GM12892 (cell line): ENCODE measurements at regions not wholly inside any gene's neighbourhood (a gene's known extent, or its start where the extent isn't known, plus 50 kb on each side); places are given as distances from the start of the nearest gene placed in this dataset.

Experiments used
- DNase-seq: peaks from one replicate; pipeline ENCODE4 v3.0.0; 2011; ENCODE audit not compliant: insufficient read length
- FAIRE-seq: peaks from 2 replicates; lab custom pipeline; 2011; peaks lifted over from hg19 to GRCh38; lab: Jason Lieb, UNC
- POLR2A ChIP-seq: IDR thresholded peaks from 2 replicates; pipeline ENCODE4 v1.6.1; 2011; ENCODE audit warnings: low read depth, low read length, control low read depth
- POLR2AphosphoS5 ChIP-seq: IDR thresholded peaks from 2 replicates; pipeline ENCODE4 v1.6.1; 2011; ENCODE audit warnings: low read depth, low read length, control low read depth
- TAF1 ChIP-seq: IDR thresholded peaks from 2 replicates; pipeline ENCODE4 v1.6.1; 2011; ENCODE audit warnings: low read depth, mild to moderate bottlenecking, control low read depth, low read length, borderline replicate concordance

GRCh38 chr4:104942990-104943743 lies 203.5 kb upstream of the TET2 start:
- no peak for DNase-seq
- TF ChIP-seq POLR2AphosphoS5 = no peak
- no peak for TF ChIP-seq POLR2A
- no peak for TF ChIP-seq TAF1
- FAIRE-seq = no peak

DNA sequence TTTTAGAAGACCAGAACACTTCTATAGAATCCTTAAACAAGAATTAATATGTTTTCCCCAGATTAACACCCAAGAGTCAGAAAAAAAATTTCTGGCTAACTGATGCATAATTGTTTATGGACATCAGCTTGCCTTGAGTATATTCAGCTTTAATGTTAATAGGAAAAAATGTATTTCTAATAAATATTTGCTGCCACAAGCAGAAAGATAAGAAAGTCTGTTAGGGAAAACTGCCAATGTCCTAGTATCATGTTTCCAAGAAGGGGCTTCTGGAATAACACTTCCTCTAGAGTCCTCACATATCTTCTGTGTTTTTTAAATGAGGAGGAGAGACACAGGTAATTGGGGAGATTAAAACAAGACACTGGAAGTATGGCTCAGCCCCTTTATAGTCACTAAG lies 202.1 kb upstream of the TET2 start:
- TF ChIP-seq TAF1 (no peak), POLR2A (no peak), POLR2AphosphoS5 (no peak)
- DNase-seq (no peak), FAIRE-seq (no peak)

- DNase-seq = no peak
- FAIRE-seq = no peak
- TF ChIP-seq POLR2AphosphoS5 (no peak), POLR2A (no peak), TAF1 (no peak)
Observed at GRCh38 chr4:104964410-104965175, 182.1 kb upstream of the TET2 start.

- FAIRE-seq (peak; percentile 94), DNase-seq (peak; percentile 11)
- TF ChIP-seq POLR2AphosphoS5 (no peak), TAF1 (no peak), POLR2A (no peak)
Observed at GRCh38 chr4:104966349-104967033, 180.2 kb upstream of the TET2 start.

DNA sequence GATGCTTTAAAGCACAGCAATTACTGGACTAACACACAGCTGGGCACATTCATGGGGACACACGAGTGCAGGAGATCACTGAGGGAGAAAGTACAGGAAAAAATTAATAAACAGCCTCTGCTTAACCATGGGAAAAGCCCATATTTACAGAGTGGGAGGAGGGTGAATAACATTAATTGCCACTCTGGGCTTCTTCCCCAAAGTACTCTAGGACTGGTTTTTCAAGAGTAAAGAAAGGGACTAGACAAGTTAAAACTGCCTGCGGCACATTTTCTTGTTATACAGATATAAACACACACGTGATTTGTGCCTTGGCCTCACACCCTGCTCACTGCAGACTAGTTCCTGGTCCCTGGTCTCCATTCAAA lies 179.7 kb upstream of the TET2 start:
- TF ChIP-seq POLR2A (no peak), TAF1 (no peak), POLR2AphosphoS5 (no peak)
- FAIRE-seq = peak; percentile 56
- DNase-seq = no peak

DNA sequence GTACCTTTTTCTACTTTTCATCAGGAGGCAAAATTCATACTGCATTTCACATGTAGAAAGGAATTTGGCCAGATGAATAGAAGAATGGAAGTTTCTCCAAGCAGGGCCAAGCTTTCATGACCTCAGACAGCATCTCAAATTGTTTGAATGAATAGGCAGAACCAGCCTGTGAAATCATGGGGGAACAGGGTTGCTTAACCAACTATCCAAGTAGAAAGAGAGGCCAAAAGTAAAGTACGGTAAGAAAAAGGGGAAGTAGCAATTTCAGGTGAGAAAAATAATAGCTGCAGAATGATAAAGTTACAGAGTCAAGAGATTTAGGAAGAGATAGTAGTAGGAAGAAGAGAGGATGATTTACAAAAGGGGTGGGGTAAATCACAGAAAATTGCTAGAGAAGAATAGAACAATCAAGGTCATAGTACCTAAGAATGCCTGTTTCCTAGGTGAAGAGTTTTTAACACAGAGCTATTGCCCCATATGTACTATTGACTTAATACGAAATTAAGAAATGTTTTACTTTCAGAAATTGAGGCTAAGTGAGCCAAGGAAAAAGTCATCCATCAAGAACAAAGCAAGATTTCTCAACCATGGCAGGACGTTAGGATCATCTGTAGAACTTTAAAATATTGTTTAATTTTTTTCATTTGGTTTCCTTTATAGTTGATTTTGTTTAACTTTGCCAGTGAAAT lies 177.1 kb upstream of the TET2 start:
- TF ChIP-seq TAF1 = no peak
- no peak for TF ChIP-seq POLR2AphosphoS5
- TF ChIP-seq POLR2A = no peak
- DNase-seq = no peak

GRCh38 chr4:104971462-104971861 lies 175.2 kb upstream of the TET2 start:
- TF ChIP-seq POLR2A (no peak), POLR2AphosphoS5 (no peak), TAF1 (no peak)
- DNase-seq = no peak
- no peak for FAIRE-seq

More for the DNA sequence above, 177.1 kb upstream of the TET2 start:
- FAIRE-seq = peak; percentile 69

DNA sequence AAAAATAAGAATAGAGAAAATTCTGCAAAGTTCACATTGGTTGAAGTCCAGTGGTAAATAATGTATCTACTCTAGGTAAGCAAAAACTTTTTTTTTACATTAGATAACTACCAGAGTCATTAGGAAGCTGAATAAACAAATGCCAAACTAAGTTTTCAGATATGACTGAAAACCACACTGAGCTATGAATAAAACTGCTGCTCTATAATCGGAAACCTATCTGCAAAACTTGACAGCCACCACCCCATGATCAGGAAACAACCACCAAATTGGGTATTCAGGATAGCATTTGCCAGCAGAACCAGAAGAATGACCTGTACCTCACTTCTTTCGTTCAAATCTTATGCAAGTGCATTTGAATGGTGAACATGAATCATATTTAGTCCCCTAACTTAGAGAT lies 173.0 kb upstream of the TET2 start:
- no peak for DNase-seq
- TF ChIP-seq POLR2AphosphoS5 (no peak), TAF1 (no peak), POLR2A (no peak)

DNA sequence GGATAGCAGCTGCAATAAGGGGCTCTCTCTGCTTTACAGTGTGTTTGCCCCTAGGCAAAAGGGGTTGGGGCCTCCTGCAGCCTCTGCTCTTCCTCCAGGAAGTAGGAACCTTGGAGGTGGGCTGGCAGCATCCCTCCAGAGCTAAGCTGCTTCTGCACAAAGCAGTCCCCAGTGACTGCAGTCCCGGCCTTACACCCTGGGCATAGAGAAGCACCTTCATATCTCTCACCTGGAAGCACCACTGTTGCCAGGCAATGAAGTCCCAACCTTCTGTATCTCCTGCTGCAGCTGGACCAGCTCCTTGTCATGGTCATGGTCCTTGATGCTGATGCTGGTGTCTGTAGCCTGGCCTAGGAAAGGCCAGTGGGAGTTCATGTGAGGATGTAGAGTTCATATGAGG lies 171.1 kb upstream of the TET2 start:
- DNase-seq (no peak), FAIRE-seq (no peak)
- no peak for TF ChIP-seq POLR2AphosphoS5
- no peak for TF ChIP-seq POLR2A
- no peak for TF ChIP-seq TAF1

More for the DNA sequence above, 173.0 kb upstream of the TET2 start:
- FAIRE-seq = peak; percentile 79

DNA sequence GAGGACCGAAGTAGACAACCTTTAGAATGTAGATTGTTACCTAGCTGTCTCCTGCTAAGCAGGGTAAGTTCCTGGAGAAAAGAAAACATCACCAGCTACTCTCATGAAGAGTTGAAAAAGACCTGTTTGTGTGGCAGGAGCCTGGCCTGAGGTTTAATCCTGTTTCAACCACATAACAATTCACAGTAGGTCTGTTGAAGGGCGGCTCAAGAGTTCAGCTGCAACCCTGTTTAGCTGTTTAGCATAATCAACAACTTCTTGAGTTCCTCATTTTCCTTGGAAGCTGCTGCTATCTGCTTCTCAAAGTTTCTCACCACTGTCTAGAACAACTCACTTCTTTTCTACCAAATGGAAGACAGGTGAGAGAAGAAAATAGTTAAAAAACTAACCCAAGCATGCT lies 170.4 kb upstream of the TET2 start:
- TF ChIP-seq POLR2A = no peak
- TF ChIP-seq TAF1 = no peak
- TF ChIP-seq POLR2AphosphoS5 = no peak
- FAIRE-seq = no peak
- DNase-seq = no peak

GRCh38 chr4:104979083-104979760 lies 167.5 kb upstream of the TET2 start:
- FAIRE-seq = no peak

More at GRCh38 chr4:104979083-104979760, 167.5 kb upstream of the TET2 start:
- no peak for DNase-seq
- TF ChIP-seq TAF1 (no peak), POLR2A (no peak), POLR2AphosphoS5 (no peak)
